Fibroblast of the aortic adventitia (primary cell): ENCODE measurements at regions not wholly inside any gene's neighbourhood (a gene's known extent, or its start where the extent isn't known, plus 50 kb on each side); places are given as distances from the start of the nearest gene placed in this dataset.
"Not testable (repeated sequence)": the region's sequence is repeated elsewhere in the genome, so short reads cannot be mapped to it uniquely, and the experiment has no call there.

Experiments
- DNase-seq: peaks from one replicate; pipeline ENCODE4 v3.0.0-alpha.2; 2010; ENCODE audit warnings: low read depth
- H3K4me3 ChIP-seq: 2 replicates; pipeline ENCODE4 v1.5.1; 2011; ENCODE audit warnings: low read depth, mild to moderate bottlenecking, control low read depth, low read length, moderate library complexity
- CTCF ChIP-seq: IDR thresholded peaks from 2 replicates; pipeline ENCODE4 v1.5.1; 2011; ENCODE audit warnings: mild to moderate bottlenecking, low read length, control low read depth, inconsistent platforms; ENCODE audit not compliant: insufficient read depth

GRCh38 chr10:118958984-118959925 lies 70.3 kb upstream of the NANOS1 start:
- DNase-seq: peak; percentile 80
- no peak overlapping the region for H3K4me3 ChIP-seq
- TF ChIP-seq CTCF: no peak

- peak; percentile 67 for DNase-seq
- no peak overlapping the region for H3K4me3 ChIP-seq
- no peak for TF ChIP-seq CTCF
Observed at GRCh38 chr10:118960157-118961090, 69.1 kb upstream of the NANOS1 start.

- DNase-seq: no peak
- H3K4me3 ChIP-seq: no peak overlapping the region
- TF ChIP-seq CTCF: no peak
Observed at GRCh38 chr10:118961436-118961835, 68.1 kb upstream of the NANOS1 start.

GRCh38 chr10:118962331-118962868 lies 67.1 kb upstream of the NANOS1 start:
- DNase-seq, H3K4me3 ChIP-seq: not testable (repeated sequence)

GRCh38 chr10:118963341-118963740 lies 66.2 kb upstream of the NANOS1 start:
- no peak for DNase-seq
- TF ChIP-seq CTCF: no peak
- no peak overlapping the region for H3K4me3 ChIP-seq

GRCh38 chr10:118963933-118964332 lies 65.6 kb upstream of the NANOS1 start:
- H3K4me3 ChIP-seq: no peak overlapping the region
- TF ChIP-seq CTCF: no peak
- DNase-seq: no peak

- H3K4me3 ChIP-seq, DNase-seq: not testable (repeated sequence)
Observed at GRCh38 chr10:118964476-118964875, 65.0 kb upstream of the NANOS1 start.
